EL (cell line): ENCODE measurements at regions not wholly inside any gene's neighbourhood (a gene's known extent, or its start where the extent isn't known, plus 50 kb on each side); places are given as distances from the start of the nearest gene placed in this dataset.
"Not testable (repeated sequence)": the region's sequence is repeated elsewhere in the genome, so short reads cannot be mapped to it uniquely, and the experiment has no call there.

Experiments used
- DNase-seq: peaks from one replicate; pipeline ENCODE4 v3.0.0-alpha.2; 2016

DNA sequence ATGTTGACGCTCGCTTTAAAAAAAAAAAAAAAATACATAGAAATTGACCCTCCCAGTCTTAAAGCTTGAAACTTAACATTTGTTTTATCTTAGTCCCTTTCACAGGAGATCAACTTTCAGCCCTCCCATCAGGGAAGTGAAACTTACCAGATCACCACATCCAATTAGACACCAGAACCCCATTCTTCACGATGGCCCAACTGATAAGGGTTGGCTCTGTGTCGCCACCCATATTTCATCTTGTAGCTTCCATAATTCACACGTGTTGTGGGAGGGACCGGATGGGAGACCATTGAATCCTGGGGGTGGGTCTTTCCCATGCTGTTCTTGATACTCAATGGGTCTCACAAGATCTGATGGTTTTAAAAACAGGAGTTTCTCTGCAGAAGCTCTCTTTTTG is 629.4 kb upstream of the KCND2 start:
- DNase-seq: no peak

DNA sequence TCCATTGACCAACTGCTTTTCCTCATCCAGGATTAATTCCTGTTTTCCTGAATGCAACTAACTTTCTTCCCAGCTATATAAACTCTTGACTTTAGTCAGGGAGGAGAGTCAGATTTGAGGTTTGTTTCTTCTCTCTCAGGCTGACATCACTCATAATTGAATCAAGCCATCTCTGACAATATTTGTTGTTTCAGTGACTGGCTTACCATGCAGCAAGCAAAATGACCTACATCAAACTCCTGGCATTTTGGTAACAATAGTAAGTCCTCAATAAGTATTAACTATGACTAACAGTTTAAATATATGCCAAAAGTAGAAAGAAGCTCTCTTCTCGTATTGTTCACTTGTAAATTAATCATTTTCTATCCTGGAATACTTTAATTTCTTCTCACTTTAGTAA is 625.7 kb upstream of the KCND2 start:
- no peak for DNase-seq

DNA sequence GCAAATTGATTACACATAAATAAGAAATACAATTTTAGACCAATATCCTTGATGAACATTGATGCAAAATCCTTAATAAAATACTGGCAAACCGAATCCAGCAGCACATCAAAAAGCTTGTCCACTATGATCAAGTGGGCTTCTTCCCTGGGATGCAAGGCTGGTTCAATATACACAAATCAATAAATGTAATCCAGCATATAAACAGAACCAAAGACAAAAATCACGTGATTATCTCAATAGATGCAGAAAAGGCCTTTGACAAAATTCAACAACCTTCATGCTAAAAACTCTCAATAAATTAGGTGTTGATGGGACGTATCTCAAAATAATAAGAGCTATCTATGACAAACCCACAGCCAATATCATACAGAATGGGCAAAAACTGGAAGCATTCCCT is 624.2 kb upstream of the KCND2 start:
- DNase-seq: not testable (repeated sequence)

DNA sequence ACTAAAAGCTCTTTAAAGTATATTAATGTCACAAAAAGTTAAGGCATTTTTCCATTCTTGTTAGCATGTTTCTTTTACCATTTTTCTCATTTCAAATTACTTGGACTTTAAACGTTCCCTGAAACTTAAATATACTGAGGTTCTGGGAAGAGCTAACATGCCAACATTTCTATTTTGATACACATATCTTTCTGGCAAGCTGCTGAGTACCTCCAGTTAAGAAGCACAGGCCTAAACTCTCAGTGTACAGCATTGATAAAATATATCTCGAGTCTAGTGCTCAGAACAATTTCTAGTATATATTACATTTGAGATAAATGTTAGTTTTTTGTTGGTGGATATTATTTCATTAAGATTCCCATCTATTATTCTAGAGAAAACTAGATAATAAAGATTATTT is 612.9 kb upstream of the KCND2 start:
- no peak for DNase-seq

DNA sequence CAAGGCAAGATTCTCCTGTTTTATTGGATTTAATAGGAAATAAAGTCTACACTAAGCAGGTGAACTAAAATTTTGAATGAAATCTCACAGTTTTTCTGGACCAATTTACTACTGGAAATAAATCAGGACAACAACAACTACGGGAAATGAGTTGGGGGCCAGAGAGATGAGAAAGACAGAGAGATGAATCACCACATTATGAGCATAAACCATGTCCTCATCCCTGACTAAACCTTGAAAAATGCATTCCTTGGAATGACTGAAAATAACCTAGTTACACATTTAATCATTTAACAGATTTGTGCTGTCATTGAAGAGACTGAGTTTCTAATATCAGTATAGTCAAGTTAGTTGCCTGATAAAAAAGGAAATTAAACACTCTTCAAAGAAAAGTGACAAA is 608.4 kb upstream of the KCND2 start:
- DNase-seq: peak; percentile 47

DNA sequence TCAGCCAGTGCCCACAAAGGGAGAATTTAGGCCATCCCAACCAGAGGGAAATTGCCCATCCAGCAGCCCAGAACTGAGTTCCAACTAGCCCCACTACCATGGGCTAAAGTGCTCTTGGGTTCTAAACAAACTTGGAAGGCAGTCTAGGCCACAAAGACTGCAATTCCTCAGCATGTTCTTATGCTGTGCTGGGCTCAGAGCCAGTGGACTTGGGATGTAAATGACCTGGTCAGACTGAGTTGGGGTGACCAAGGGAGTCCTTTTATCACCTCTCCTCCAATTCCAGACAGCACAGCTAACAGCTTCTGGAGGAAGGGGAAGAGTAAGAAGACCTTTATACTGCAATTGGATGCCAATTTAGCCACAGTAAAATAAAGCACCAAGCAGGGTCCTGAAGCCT is 607.2 kb upstream of the KCND2 start:
- DNase-seq: no peak

DNA sequence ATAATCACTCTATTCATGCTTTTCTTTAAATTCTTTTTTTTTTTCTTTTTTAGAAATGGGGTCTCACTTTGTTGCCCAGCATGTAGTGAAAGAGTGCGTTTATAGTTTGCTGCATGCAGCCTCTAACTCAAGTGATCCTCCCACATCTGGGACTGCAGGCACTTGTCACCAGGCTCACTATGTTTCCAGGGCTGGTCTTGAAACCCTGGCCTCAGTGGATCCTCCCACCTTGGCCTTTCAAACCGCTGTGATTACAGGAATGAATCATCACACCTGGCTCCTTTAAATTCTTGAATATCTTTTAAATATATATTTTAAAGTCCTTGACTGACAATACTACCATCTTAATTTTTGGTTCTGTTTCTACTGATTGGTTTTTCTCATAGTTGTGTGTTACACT is 591.6 kb upstream of the KCND2 start:
- DNase-seq: no peak

DNA sequence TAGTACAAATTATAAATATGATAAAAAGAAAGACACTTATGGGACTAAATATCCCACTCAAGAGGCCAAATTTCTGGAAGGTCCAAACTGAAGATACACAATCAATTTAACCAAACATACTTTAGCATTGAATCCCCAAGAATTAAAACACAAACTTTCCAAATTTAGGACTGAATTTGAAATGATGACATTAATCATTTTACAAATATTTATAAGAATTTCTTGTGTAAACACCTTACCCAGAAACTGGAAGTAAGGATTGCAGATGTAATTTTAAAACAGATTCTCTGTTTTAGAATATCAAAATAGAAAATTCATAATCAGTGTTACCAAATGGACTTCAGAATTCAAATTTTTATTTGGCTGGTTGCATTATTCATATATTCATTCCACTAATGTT is 588.2 kb upstream of the KCND2 start:
- no peak for DNase-seq

DNA sequence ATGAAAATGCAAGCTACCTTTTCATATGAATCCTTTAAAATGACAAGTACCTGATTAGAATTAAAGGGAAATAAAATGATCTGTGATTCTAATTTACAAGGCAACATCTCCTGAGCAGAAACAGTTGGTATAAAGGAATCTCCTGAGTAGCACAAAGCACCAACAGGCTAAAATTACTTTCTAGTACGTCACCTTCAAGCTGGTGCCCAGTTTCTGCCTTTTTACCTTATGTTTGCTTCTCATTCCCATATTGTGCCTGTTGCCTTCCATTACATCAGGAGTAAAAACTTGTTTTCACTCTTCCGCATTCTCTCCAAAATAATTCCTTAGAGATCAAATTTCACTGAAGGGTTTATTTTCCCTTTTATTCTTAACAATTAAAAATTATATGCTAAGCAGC is 587.1 kb upstream of the KCND2 start:
- DNase-seq: no peak

DNA sequence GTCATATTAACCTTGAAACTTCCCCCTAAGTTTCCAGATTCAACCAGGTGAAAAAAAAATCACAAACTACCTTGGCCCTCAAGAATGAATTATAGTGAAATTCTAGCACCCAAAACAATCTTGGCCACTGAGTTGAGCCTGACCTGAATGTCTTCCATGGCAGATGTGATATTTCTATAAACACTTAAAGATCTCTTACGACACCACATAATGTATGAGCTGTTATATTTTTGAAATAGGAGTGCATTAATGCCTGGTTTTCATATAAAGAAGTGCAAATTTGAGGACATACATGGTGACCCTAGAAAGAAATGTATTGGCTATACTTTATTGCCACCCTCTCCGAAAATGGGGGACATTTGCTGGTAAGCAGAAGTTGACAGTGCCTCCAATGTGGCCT is 584.1 kb upstream of the KCND2 start:
- no peak for DNase-seq

DNA sequence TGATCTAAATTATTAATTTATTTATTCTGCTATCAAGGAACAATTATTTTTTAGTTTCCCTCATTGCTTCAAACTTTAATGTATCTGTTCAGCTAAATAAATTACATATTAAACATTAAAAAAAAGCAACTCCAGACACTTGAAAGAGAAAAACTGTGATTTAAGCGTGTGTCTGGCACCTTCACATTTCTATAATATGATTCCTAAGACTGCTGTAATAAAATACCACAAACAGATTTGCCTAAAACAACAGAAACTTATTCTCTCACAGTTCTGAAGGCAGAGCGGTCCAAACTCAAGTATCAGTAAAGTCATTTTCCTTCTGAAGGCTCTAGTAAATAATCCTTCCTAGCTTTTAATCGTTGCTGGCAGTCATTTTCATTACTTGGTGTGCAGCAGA is 580.4 kb upstream of the KCND2 start:
- DNase-seq: no peak

DNA sequence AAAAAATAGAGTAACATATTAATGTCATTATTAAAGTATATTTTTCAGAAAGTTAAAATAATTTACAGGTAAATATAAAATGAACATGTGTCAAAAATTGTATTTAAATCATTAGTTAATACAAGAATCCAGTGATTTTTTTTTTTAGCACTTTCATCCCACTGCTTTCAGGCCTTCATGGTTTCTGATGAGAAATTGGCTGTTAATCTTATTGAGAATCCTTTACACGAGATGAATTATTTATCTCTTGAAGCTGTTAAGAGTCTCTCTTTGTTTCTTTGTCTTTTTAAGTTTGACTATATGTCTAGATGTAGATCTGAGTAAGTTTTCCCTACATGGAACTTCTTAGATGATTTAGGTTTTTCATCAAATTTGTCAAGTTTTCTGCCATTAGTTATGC is 578.5 kb upstream of the KCND2 start:
- DNase-seq: no peak

DNA sequence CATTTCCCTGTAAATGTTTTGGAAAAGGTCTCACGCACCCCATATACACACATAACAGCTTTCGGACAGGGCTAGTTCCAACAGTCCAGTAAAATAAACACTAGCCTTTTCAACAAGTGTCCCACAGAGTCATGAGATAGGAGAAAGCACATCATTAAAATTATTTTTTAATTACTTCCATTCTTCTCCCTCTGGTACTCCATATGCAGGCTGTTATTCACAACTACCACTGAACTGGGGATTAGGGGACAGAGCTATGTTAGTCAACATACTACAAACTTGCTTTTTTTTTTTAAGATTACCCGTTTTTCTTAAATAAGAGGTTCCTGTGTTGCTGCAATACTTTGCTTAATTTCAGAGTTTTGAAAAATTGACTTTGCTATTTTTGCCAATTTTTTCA is 576.6 kb upstream of the KCND2 start:
- no peak for DNase-seq

DNA sequence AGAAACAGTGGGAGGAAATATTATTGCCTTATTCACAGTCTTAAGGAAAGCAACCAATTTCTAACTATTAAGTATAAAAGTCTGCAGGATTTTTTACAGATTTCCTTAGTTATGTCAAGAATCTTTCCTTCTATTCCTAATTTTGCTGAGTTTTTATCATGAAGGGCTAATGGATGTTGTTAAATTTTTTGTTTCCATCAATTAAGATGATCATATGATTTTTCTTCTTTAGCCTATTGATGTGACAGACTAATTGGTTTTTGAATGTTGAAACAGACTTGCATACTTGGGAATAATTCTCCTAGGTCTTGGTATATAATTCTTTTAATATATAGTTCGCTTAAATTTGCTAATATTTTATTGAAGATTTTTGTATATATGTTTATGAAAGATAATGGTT is 569.1 kb upstream of the KCND2 start:
- DNase-seq: no peak

DNA sequence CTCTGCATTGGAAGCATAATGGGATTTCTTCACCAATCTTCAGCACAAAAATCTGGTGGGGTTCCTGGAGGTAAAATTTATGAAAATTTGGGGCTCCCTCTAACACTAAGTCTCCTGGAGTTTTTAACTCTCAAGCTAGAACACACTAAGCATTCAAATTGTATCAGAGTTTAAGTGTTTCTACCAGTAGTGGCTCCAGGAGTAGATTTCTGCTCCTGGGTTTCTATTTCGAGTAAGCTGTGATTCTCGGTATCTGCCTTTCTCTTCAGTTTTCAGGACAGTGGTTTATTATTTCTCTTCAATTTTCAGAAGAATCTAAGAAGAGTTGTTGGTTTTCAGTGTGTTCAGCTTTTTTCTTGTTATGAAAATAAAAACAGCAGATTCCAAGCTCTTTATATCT is 566.4 kb upstream of the KCND2 start:
- no peak for DNase-seq

DNA sequence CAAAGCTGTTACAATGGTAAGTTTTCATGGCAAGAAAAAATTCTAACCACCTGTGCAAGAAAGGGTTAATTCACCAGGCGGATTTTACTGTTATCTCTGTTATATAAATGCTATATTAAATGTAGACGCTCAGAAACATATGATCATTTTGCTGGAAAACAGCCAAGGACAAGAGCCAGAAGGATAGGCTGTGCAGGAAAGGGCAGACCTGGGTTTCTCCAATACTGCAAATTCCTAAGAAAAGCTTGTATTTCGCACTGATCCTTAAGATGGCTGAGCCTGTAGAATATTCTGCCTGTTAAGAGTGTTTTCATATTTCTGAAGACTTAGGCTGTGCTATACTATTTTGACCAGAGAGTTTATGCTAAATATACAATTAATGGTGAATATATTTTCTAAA is 564.1 kb upstream of the KCND2 start:
- no peak for DNase-seq

DNA sequence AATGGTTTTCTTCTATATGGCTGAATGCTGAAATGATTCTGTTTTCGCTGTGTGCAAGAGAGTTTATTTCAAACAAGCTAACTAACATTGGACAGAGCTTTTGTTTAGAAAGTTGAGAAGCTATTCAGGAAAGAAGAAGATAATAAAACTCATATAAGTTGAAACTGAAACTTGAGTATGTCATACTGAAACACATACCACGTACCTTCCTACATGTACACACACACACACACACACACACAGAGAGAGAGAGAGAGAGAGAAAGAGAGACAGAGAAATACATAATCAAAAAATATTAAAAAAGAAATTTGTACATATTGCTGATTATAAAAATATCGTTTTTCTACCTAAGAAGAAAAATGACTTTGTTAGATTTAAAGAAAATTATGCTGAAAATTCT is 561.9 kb upstream of the KCND2 start:
- no peak for DNase-seq

DNA sequence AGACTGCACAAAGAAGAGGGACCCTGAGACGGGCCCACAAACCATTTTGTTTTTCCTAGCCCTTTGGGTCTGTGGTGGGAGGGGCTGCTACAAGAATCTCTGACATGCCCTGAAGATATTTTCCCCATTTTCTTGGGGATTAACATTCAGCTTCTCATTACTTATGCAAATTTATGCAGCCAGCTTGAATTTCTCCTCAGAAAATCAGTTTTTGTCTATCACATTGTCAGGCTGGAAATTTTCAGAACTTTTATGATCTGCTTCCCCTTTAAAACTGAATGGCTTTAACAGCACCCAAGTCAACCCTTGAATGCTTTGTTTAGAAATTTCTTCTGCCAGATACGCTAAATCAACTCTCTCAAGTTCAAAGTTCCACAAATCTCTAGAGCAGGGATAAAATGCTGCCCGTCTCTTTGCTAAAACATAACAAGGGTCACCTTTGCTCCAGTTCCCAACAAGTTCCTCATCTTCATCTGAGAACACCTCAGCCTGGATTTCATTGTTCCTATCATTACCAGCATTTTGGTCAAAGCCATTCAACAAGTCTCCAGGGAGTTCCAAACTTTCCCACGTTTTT is 560.0 kb upstream of the KCND2 start:
- no peak for DNase-seq

DNA sequence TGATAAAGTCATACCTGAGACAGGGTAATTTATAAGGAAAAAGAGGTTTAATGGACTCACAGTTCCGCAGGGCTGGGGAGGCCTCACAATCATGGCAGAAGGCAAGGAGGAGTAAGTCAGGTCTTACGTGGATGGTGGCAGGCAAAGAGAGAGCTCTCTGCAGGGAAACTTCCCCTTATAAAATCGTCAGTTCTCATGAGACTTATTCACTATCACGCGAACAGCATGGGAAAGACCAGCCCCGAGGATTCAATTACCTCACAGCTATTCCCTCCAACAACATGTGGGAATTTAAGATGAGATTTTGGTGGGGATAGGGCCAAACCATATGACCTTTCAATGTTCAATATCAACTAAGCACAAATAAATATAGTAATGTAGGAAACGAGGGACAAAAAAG is 559.4 kb upstream of the KCND2 start:
- no peak for DNase-seq

DNA sequence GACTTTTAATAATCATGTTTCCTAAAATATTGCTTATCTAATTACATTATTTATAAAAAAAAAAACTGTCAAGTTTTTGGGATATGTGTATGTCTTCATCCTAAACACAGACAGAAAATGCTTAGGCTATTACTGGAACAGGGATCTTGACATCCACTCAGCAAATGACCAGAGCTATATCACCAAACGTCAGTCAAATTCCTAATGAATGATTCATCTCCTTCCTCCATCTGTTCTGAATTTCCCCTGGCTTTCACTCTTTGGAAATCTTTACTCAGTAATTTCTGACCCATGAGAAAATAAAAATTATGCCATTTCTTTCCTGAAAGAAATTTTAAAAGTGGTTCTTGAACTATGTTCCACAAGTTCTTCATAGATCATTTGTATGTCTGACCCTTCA is 552.4 kb upstream of the KCND2 start:
- peak; percentile 51 for DNase-seq

DNA sequence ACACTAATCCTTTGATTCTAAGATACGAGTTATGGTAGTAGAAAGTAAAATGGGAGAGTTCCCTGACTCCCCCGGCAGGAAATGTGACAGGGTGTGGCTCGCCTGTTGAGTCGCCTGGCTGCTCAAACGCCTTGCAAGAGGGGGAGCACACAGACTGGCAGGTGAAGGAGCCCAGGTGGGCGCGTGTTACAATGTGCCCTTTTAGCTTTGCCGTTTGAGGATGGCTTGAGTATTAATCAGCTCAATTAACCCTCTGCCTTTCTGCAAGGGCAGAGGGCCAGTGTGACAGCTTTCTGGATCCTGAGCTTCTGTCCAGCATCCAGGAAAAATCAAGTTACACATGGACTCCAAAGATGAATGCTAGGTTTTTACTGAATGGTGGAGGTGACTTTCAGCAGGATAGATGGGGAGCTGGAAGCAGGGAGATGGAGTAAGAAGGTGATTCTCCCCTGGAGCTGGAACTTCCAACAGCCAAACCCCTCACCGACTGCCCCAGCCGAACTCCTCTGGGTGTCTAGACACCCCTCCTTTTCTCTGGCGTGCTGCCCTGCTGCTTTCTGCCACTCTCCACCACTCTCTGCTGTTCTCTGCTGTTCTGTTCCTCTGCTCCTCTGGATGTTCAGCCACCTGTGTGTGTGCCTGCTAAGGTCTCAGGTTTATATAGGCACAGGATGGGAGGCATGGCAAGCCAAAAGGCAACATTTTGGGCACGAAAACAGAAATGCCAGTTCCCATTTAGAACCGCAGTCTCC is 548.8 kb upstream of the KCND2 start:
- no peak for DNase-seq

DNA sequence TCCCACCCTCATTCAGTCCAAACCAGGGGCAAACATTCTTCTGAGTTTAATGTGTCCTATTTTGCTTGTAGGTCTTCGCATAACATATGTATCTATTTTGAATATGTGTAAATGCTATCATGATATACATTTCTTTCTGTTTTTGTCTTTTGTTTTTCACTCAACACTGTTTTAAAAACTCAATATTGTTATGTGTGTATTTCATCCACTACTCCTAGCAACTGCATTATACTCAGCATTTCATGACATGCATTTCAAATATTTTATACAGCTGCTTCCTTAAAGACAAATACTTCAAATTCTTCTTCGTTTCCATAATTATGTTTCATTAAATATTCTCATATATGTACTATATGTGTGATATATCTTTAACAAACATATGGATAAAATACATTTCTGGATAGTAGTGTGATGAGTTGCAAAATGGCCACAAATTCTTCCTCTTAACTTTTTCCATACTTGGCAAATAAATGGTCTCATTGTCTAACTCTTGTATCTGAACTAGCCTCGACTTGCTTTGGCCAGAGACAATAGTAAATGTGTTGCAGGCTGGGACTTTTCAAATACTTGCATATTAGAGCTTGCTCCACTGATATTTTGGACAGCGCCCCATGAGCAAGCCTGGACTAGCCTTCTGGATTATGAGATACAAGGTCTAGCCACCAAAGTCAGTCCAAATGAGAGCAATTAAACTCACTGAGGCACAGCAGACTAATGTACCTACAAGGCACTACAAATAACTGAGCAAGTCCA is 539.7 kb upstream of the KCND2 start:
- DNase-seq: no peak

DNA sequence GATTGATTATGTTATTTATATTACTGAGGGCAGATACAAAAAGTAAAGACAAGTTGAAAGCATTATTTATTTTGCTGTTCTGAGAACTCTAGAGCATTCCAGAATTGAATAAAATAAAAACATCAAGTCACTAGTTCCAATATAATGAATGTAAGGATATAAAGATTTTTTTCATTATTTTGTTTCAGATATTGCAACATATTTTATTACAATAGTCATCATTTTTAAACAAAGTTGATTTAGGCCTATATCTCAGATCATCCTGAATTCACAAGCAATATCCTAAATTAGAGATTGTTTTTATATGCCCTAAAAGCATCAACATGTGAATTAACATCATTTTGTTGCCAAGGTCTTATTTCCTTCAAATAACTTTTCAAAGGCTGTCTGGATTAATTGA is 535.6 kb upstream of the KCND2 start:
- DNase-seq: no peak

DNA sequence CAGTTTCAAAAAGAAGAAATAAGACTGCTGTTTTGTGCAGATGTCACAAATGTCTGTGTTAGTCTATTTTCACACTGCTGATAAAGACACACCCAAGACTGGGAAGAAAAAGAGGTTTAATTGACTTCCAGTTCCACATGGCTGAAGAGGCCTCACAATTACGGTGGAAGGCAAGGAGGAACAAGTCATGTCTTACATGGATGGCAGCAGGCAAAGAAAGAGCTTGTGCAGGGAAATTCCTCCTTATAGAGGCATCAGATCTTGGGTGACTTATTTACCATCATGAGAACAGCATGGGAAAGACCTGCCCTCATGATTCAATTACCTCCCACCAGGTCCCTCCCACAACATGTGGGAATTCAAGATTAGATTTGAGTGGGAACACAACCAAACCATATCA is 527.7 kb upstream of the KCND2 start:
- DNase-seq: not testable (repeated sequence)
